ENCODE measurements at regions not wholly inside any gene's neighbourhood (a gene's known extent, or its start where the extent isn't known, plus 50 kb on each side); places are given as distances from the start of the nearest gene placed in this dataset.
A peak's percentile ranks its signal among the peaks of the same experiment; 100 is the strongest.

- Histone ChIP-seq H4K20me1 (no peaks in the 10 kb centered on the region), H3K4me2 (peak overlapping the region; percentile 68), H3K36me3 (no peaks in the 10 kb centered on the region), H3K27me3 (no peaks in the 10 kb centered on the region), H3K9me3 (no peaks in the 10 kb centered on the region), H3K4me1 (peaks cover 32% of the 10 kb centered on the region), H3K27ac (0 out of 2 replicates have a peak overlapping the region, but pooled peaks have one; percentile 27), H3K4me3 (no peak overlapping the region), H3K9ac (no peak overlapping the region)
- no peak for TF ChIP-seq Cebpa-rat (IDR thresholded peaks at IDR 0.05)
Observed at GRCh38 chr12:93126069-93126474, 197.0 kb upstream of the EEA1 start.

DNA sequence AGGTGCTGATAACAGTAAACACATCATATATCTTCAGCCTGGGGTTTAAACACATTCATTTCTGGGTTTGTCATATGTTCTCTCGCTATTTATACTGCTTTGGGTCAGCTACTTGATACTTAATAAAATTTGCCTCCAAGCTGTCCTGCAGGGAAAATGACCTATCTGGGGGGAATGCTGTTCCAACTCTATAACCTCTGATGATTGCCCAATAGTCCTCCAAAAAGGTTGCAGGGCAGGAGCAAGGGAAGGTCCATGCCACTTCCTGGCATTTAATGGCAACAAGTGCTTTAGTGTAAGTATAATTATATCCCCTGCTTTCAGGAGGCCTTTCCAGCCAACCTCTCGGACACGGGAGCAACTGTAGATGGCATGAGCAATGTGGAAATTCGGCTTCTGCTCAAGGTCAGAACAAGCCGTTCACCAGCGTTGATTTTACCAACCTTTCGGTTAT, 198.0 kb upstream of the EEA1 start:
- no peaks in the 10 kb centered on the region for H3K36me3 ChIP-seq
- no peaks in the 10 kb centered on the region for H3K27me3 ChIP-seq
- no peak overlapping the region; the same call in 1 of the 2 replicates for H3K4me2 ChIP-seq
- H3K4me3 ChIP-seq, result no peak overlapping the region
- no peaks in the 10 kb centered on the region for H3K9me3 ChIP-seq
- peaks cover 32% of the 10 kb centered on the region for H3K4me1 ChIP-seq
- H3K27ac ChIP-seq, result no peak overlapping the region
- H4K20me1 ChIP-seq, result no peaks in the 10 kb centered on the region
- no peak for TF ChIP-seq Cebpa-rat (IDR thresholded peaks at IDR 0.05)
- no peak overlapping the region for H3K9ac ChIP-seq

DNA sequence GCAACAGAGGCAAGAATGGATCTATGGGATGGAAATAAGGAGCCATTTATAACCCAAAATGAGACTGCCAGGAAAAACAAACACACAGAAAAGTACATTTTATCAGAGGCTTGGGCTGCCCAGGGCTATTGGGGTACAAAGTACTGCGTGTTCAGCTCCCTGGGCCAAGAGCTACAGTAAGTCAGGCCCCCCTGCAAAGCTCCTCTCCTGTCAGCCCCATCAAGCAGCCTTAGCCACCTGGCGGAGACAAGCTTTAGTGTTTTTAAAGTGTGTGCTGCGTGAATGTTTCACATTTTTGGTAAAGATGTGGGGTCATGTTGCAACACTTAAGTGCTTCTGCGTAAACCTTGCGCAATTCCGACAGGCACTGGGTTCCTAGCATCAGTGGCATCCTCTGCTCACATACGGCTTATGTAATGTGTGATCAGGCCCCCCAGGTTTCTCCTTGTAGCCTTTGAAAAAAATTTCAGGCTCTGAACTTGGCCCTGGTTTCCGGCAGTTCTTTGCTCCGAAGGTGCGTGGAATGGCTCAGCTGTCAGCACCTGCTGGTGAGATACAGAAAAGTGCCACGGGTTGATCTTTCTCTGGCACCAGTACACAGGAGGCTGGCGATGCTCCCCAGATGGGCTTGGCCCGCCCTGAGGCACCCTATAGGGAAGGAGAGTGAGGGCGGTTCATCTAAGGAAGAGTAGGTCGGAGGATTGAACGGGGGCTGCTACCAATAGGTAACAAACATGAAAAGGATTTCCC, 198.7 kb upstream of the EEA1 start:
- peaks cover 32% of the 10 kb centered on the region for H3K4me1 ChIP-seq
- no peak overlapping the region for H3K9ac ChIP-seq
- H3K4me3 ChIP-seq, result no peak overlapping the region
- H3K9me3 ChIP-seq, result no peaks in the 10 kb centered on the region; the same call in 1 of the 2 replicates
- peak; percentile 82 for TF ChIP-seq Cebpa-rat (IDR thresholded peaks at IDR 0.05)
- H3K4me2 ChIP-seq, result no peak overlapping the region
- H3K27ac ChIP-seq, result no peak overlapping the region
- H3K36me3 ChIP-seq, result no peaks in the 10 kb centered on the region
- no peaks in the 10 kb centered on the region for H3K27me3 ChIP-seq
- H4K20me1 ChIP-seq, result no peaks in the 10 kb centered on the region

- H3K4me3 ChIP-seq, result no peak overlapping the region
- H3K27me3 ChIP-seq, result no peaks in the 10 kb centered on the region
- no peaks in the 10 kb centered on the region for H3K36me3 ChIP-seq
- no peak for TF ChIP-seq Cebpa-rat (IDR thresholded peaks at IDR 0.05)
- no peak overlapping the region for H3K27ac ChIP-seq
- no peak overlapping the region for H3K9ac ChIP-seq
- no peaks in the 10 kb centered on the region; the same call in 1 of the 2 replicates for H3K9me3 ChIP-seq
- H3K4me2 ChIP-seq, result no peak overlapping the region
- peaks cover 32% of the 10 kb centered on the region for H3K4me1 ChIP-seq
- no peaks in the 10 kb centered on the region for H4K20me1 ChIP-seq
Observed at GRCh38 chr12:93128332-93128707, 199.2 kb upstream of the EEA1 start.

- Histone ChIP-seq H3K9me3 (no peaks in the 10 kb centered on the region; the same call in 1 of the 2 replicates), H3K9ac (no peak overlapping the region), H3K4me1 (peaks cover 37% of the 10 kb centered on the region), H3K27ac (no peak overlapping the region; the same call in 1 of the 2 replicates), H4K20me1 (no peaks in the 10 kb centered on the region), H3K4me3 (no peak overlapping the region), H3K4me2 (peak overlapping the region; percentile 30; the same call in 1 of the 2 replicates), H3K36me3 (no peaks in the 10 kb centered on the region), H3K27me3 (no peaks in the 10 kb centered on the region)
- TF ChIP-seq Cebpa-rat (IDR thresholded peaks at IDR 0.05), result no peak
Observed at GRCh38 chr12:93130366-93131054, 201.4 kb upstream of the EEA1 start.

- Histone ChIP-seq H4K20me1 (no peaks in the 10 kb centered on the region), H3K36me3 (no peaks in the 10 kb centered on the region), H3K9ac (no peak overlapping the region), H3K27ac (no peak overlapping the region), H3K4me3 (no peak overlapping the region), H3K4me1 (peaks cover 31% of the 10 kb centered on the region), H3K4me2 (no peak overlapping the region), H3K9me3 (no peaks in the 10 kb centered on the region; the same call in 1 of the 2 replicates), H3K27me3 (no peaks in the 10 kb centered on the region)
- no peak for TF ChIP-seq Cebpa-rat (IDR thresholded peaks at IDR 0.05)
Observed at GRCh38 chr12:93133361-93133760, 204.3 kb upstream of the EEA1 start.

DNA sequence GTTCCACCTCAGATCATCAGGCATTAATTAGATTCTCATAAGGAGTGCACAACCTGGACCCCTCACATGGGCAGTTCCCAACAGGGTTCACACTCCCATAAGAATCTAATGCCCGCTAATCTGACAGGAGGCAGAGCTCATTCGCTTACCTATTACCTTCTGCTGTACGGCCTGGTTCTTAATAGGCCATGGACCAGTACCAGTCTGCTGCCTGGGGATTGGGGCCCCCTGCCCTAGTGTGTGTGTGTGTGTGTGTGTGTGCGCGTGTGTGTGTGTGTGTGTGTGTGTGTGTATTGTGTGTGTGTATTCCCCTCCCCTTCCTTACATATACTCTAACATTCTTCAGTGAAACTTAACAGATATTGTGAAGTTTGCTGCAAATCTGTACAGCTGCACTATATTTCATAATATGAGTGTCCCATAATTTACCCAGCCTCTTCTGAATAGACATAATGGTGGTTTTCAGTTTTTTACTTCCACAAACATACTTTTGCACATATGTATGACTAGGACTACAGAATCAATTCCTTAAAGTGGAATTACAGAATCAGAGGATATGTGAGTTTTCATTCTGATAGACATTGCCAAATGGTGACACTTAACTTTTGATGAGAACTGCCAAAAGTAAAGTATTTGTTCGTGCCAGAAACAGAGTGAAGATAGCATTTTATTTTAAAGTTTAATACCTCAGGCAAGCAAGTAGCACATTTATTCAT, 205.2 kb upstream of the EEA1 start:
- Histone ChIP-seq H3K4me2 (peak overlapping the region; percentile 65), H3K9ac (no peak overlapping the region), H3K9me3 (no peaks in the 10 kb centered on the region; the same call in 1 of the 2 replicates), H3K4me3 (no peak overlapping the region), H4K20me1 (no peaks in the 10 kb centered on the region), H3K27me3 (no peaks in the 10 kb centered on the region), H3K27ac (no peak overlapping the region), H3K4me1 (peaks cover 31% of the 10 kb centered on the region), H3K36me3 (no peaks in the 10 kb centered on the region)
- no peak for TF ChIP-seq Cebpa-rat (IDR thresholded peaks at IDR 0.05)

DNA sequence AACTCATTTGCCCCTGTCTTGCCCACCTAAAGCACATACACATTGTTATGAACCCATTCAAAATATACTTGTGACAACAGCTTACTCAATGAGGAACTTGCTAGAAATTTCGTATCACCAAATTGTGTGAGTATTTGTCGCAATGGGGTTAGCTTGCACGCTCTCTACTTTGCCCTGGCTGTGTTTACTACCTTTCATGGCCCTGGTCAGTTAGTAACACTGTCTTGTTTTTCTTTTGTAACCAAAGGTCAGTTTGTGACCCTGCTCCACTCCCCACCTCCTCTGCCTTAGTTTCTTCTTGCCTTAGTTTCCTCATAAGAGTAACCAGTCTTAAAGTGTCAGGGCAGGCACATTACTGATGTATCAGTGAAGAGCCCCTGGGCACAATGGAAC, 205.8 kb upstream of the EEA1 start:
- H3K9ac ChIP-seq, result no peak overlapping the region
- H3K27ac ChIP-seq, result peak overlapping the region; percentile 25
- no peaks in the 10 kb centered on the region for H3K36me3 ChIP-seq
- no peak overlapping the region for H3K4me3 ChIP-seq
- no peak for TF ChIP-seq Cebpa-rat (IDR thresholded peaks at IDR 0.05)
- no peaks in the 10 kb centered on the region for H4K20me1 ChIP-seq
- H3K4me2 ChIP-seq, result peak overlapping the region; percentile 65
- no peaks in the 10 kb centered on the region; the same call in 1 of the 2 replicates for H3K9me3 ChIP-seq
- no peaks in the 10 kb centered on the region for H3K27me3 ChIP-seq
- peaks cover 31% of the 10 kb centered on the region for H3K4me1 ChIP-seq

- TF ChIP-seq Cebpa-rat (IDR thresholded peaks at IDR 0.05), result no peak
- H3K27me3 ChIP-seq, result no peaks in the 10 kb centered on the region
- peak overlapping the region; percentile 25 for H3K27ac ChIP-seq
- H3K9ac ChIP-seq, result no peak overlapping the region
- H3K4me3 ChIP-seq, result no peak overlapping the region
- peaks cover 25% of the 10 kb centered on the region for H3K4me1 ChIP-seq
- no peaks in the 10 kb centered on the region for H3K36me3 ChIP-seq
- no peaks in the 10 kb centered on the region for H4K20me1 ChIP-seq
- H3K9me3 ChIP-seq, result no peaks in the 10 kb centered on the region; the same call in 1 of the 2 replicates
- H3K4me2 ChIP-seq, result peak overlapping the region; percentile 65
Observed at GRCh38 chr12:93135286-93136239, 206.5 kb upstream of the EEA1 start.

Measured in BLaER1 (cell line).